ENCODE measurements at regions not wholly inside any gene's neighbourhood (a gene's known extent, or its start where the extent isn't known, plus 50 kb on each side); places are given as distances from the start of the nearest gene placed in this dataset.

DNA sequence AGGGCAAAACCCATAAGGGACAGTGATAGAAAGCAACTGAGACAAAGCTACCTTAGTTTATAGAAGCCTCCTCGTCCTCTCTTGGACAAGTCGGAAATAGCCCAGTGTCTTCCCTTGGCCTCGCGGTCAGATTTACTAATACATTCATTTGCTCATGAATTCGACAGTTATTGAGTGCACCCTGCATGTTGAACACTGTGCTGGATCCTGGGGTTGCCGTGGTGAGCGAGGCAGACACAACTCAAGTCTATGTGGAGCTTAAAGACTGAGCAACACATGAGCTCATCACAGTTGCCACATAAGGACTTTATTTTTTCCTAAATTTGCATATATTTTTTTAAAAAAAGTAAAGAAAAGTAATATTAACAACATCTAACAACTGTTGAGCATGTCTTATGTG lies 411.1 kb upstream of the ITGA1 start:
- H3K27ac ChIP-seq (ENCODE audit: poor library complexity, severe bottlenecking), result no peak overlapping the region
- H3K4me1 ChIP-seq (ENCODE audit: insufficient read depth, poor library complexity, severe bottlenecking), result no peaks in the 10 kb centered on the region
- no peak overlapping the region for H3K4me3 ChIP-seq (ENCODE audit: severe bottlenecking)
- DNase-seq (ENCODE audit: low spot score) (no peak), ATAC-seq (ENCODE audit: low read depth) (no peak)
- H3K36me3 ChIP-seq (ENCODE audit: low read depth), result no peaks in the 10 kb centered on the region
- TF ChIP-seq, protein P1, sequence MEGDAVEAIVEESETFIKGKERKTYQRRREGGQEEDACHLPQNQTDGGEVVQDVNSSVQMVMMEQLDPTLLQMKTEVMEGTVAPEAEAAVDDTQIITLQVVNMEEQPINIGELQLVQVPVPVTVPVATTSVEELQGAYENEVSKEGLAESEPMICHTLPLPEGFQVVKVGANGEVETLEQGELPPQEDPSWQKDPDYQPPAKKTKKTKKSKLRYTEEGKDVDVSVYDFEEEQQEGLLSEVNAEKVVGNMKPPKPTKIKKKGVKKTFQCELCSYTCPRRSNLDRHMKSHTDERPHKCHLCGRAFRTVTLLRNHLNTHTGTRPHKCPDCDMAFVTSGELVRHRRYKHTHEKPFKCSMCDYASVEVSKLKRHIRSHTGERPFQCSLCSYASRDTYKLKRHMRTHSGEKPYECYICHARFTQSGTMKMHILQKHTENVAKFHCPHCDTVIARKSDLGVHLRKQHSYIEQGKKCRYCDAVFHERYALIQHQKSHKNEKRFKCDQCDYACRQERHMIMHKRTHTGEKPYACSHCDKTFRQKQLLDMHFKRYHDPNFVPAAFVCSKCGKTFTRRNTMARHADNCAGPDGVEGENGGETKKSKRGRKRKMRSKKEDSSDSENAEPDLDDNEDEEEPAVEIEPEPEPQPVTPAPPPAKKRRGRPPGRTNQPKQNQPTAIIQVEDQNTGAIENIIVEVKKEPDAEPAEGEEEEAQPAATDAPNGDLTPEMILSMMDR (IDR thresholded peaks at IDR 0.05; ENCODE audit: poor library complexity, severe bottlenecking), result no peak
- H3K27me3 ChIP-seq (ENCODE audit: insufficient read depth, poor library complexity, severe bottlenecking), result no peaks in the 10 kb centered on the region
- H3K9me3 ChIP-seq (ENCODE audit: severe bottlenecking), result no peaks in the 10 kb centered on the region

DNA sequence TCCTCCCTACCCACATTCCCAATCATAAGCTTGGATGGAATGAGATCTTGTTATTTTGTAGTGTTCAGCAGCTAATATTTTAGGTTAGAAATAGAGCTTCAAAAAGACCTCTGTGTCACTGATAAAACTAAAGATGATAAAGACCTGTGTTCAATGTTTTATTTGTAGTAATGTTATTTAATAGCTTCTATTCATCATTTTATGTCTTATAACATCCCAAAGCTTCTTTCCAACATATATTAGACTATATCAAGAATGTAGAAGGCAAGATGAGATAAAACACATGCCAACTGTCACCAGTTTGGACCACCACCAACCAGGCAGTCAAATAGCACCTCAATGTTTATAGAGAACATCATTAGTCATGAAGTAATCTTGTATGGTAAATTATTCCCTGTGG lies 409.5 kb upstream of the ITGA1 start:
- Histone ChIP-seq H3K9me3 (ENCODE audit: severe bottlenecking) (no peaks in the 10 kb centered on the region), H3K4me3 (ENCODE audit: severe bottlenecking) (no peak overlapping the region), H3K27me3 (ENCODE audit: insufficient read depth, poor library complexity, severe bottlenecking) (no peaks in the 10 kb centered on the region), H3K27ac (ENCODE audit: poor library complexity, severe bottlenecking) (no peak overlapping the region), H3K36me3 (ENCODE audit: low read depth) (no peaks in the 10 kb centered on the region), H3K4me1 (ENCODE audit: insufficient read depth, poor library complexity, severe bottlenecking) (no peaks in the 10 kb centered on the region)
- no peak for ATAC-seq (ENCODE audit: low read depth)
- no peak for DNase-seq (ENCODE audit: low spot score)
- TF ChIP-seq, protein P1 (IDR thresholded peaks at IDR 0.05; ENCODE audit: poor library complexity, severe bottlenecking), result no peak

DNA sequence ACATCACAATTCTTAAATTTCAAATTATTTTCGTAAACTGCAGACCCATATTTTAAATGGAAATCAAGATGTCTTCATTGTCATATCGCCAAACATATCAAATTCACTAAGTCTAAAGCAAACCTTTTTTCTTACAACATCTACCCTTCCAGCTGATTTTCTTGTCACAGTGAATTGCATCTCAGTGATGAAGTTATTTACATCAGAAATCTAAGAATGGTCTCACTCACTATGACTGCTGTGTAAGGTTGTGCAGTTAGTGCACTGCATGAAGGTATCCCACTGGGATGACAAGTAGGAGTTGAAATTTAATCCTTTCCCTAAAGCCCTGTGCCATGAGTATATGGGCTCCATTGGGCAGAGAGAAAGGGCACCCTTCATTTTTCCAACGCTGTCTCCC lies 399.4 kb upstream of the ITGA1 start:
- Histone ChIP-seq H3K36me3 (ENCODE audit: low read depth) (no peaks in the 10 kb centered on the region), H3K9me3 (ENCODE audit: severe bottlenecking) (no peaks in the 10 kb centered on the region), H3K27ac (ENCODE audit: poor library complexity, severe bottlenecking) (no peak overlapping the region), H3K4me1 (ENCODE audit: insufficient read depth, poor library complexity, severe bottlenecking) (no peaks in the 10 kb centered on the region), H3K4me3 (ENCODE audit: severe bottlenecking) (no peak overlapping the region), H3K27me3 (ENCODE audit: insufficient read depth, poor library complexity, severe bottlenecking) (peaks cover 3% of the 10 kb centered on the region)
- DNase-seq (ENCODE audit: low spot score) (no peak), ATAC-seq (ENCODE audit: low read depth) (no peak)
- TF ChIP-seq, protein P1 (IDR thresholded peaks at IDR 0.05; ENCODE audit: poor library complexity, severe bottlenecking), result no peak

DNA sequence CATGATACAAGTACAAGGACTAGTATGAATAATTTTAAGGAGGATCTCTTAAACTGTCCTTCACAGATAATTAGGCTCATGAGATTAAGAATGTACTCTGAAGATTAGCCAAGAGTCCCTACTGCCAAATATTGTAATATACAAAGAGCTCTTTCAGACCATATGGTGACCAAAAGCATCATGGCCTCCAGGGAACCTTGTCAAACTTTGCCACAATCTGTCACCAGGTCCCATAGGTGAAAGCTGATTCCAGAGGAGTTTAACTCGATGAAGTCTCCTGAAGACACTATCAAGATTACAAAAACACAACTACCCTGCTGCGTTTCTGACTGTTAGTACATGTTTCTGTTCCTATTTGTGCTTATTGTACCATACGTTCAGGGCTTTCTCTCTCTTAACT lies 395.4 kb upstream of the ITGA1 start:
- TF ChIP-seq, protein P1 (IDR thresholded peaks at IDR 0.05; ENCODE audit: poor library complexity, severe bottlenecking), result no peak

DNA sequence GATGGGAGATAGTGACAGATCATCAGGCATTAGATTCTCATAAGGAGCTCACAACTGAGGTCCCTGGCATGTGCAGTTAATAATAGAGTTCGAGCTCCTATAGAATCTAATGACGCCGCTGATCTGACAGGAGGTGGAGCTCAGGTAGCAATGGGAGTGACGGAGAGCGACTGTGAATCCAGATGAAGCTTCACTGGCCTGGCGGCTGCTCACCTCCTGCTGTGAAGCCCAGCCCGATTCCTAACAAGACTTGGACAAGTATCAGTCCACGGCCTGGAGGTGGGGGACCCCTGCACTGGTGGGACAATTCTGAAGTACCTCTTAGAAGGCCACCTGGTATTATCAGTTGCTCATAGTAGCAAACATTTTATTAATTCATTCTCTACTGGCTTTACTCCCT lies 377.9 kb upstream of the ITGA1 start:
- H3K27me3 ChIP-seq (ENCODE audit: insufficient read depth, poor library complexity, severe bottlenecking), result peaks cover 6% of the 10 kb centered on the region
- H3K4me1 ChIP-seq (ENCODE audit: insufficient read depth, poor library complexity, severe bottlenecking), result no peaks in the 10 kb centered on the region

More for the DNA sequence above, 395.4 kb upstream of the ITGA1 start:
- H3K27ac ChIP-seq (ENCODE audit: poor library complexity, severe bottlenecking), result no peak overlapping the region
- H3K4me1 ChIP-seq (ENCODE audit: insufficient read depth, poor library complexity, severe bottlenecking), result no peaks in the 10 kb centered on the region
- no peaks in the 10 kb centered on the region for H3K9me3 ChIP-seq (ENCODE audit: severe bottlenecking)
- DNase-seq (ENCODE audit: low spot score) (no peak), ATAC-seq (ENCODE audit: low read depth) (no peak)
- no peak overlapping the region for H3K4me3 ChIP-seq (ENCODE audit: severe bottlenecking)
- peaks cover 6% of the 10 kb centered on the region for H3K27me3 ChIP-seq (ENCODE audit: insufficient read depth, poor library complexity, severe bottlenecking)
- no peaks in the 10 kb centered on the region for H3K36me3 ChIP-seq (ENCODE audit: low read depth)

More for the DNA sequence above, 377.9 kb upstream of the ITGA1 start:
- no peaks in the 10 kb centered on the region for H3K36me3 ChIP-seq (ENCODE audit: low read depth)
- H3K27ac ChIP-seq (ENCODE audit: poor library complexity, severe bottlenecking), result no peak overlapping the region
- ATAC-seq (ENCODE audit: low read depth) (no peak), DNase-seq (ENCODE audit: low spot score) (no peak)
- H3K4me3 ChIP-seq (ENCODE audit: severe bottlenecking), result no peak overlapping the region
- no peaks in the 10 kb centered on the region for H3K9me3 ChIP-seq (ENCODE audit: severe bottlenecking)
- TF ChIP-seq, protein P1 (IDR thresholded peaks at IDR 0.05; ENCODE audit: poor library complexity, severe bottlenecking), result no peak

Measured in RWPE2 (cell line).